HCT116 (cell line): ENCODE measurements at regions not wholly inside any gene's neighbourhood (a gene's known extent, or its start where the extent isn't known, plus 50 kb on each side); places are given as distances from the start of the nearest gene placed in this dataset.

ENCODE experiments used
- ATAC-seq: fragments of 200-7000 bp; cut with Tn5 transposase; 2 replicates; pipeline ENCODE4 v1.9.1; 2020; ENCODE audit warnings: mild to moderate bottlenecking, moderate library complexity
- BruUV-seq: library from RNA; stranded (reverse); fragments of 400-500 nt; replicated peaks from 2 replicates; lab custom pipeline; 2021; lab: Mats Ljungman, UMichigan
- CTCF ChIA-PET: fragments of 300-600 bp; sonication (Branson Sonifier 250); formaldehyde crosslinking; loops from one replicate; lab custom pipeline; 2021; ENCODE audit warnings: antibody characterized with exemption; lab: Charles Lee
- POLR2A ChIA-PET: fragments of 300-600, 350-600 bp; sonication (Branson Sonifier 250); formaldehyde crosslinking; loops from one replicate; lab custom pipeline; 2021; ENCODE audit warnings: antibody characterized with exemption; lab: Charles Lee
- RAD21 ChIA-PET, 2 experiments: fragments of 300-600 bp; sonication (Branson Sonifier 250); formaldehyde crosslinking; loops; one replicate each; lab custom pipeline; 2023; ENCODE audit warnings: low total read pairs in 2 of 2; ENCODE audit not compliant: uncharacterized antibody in 2 of 2, unreplicated experiment in 2 of 2, low non-redundant PET in 1 of 2; lab: Charles Lee
- DNase-seq: peaks from one replicate; pipeline ENCODE4 v3.0.0-alpha.2; 2010; ENCODE audit warnings: low read depth, low spot score
- H2AFZ ChIP-seq: fragments of 200-600 bp; shearing (Covaris generic), sonication (generic); 2 replicates; pipeline ENCODE4 v1.6.1; 2017; ENCODE audit warnings: low read depth, mixed run types, mixed read lengths, antibody characterized with exemption, low read length; ENCODE audit not compliant: poor library complexity, severe bottlenecking
- H3K27ac ChIP-seq: 2 replicates; pipeline ENCODE4 v1.5.1; 2012; ENCODE audit warnings: low read depth, low read length
- H3K27me3 ChIP-seq: fragments of 200-600 bp; sonication (generic); 2 replicates; pipeline ENCODE4 v1.6.1; 2016; ENCODE audit warnings: mixed run types, low read length, mixed read lengths; ENCODE audit not compliant: insufficient read depth
- H3K36me3 ChIP-seq, 2 experiments: fragments of 200-500 bp in 1 of 2; fragments of 200-600 bp in 1 of 2; sonication (Bioruptor generic) in 1 of 2; sonication (generic) in 1 of 2; 2 replicates each; pipeline versions ENCODE4 v1.5.1 to v1.6.1; 2014 to 2016; ENCODE audit warnings: low read length in 2 of 2, inconsistent platforms in 1 of 2, mixed read lengths in 1 of 2, mixed run types in 1 of 2; ENCODE audit not compliant: insufficient read depth in 2 of 2, control insufficient read depth in 1 of 2
- H3K4me1 ChIP-seq, 2 experiments: fragments of 200-600 bp in 1 of 2; sonication (generic) in 1 of 2; 2 replicates each; pipeline versions ENCODE4 v1.5.1 to v1.6.1; 2012 to 2017; ENCODE audit warnings: low read length in 2 of 2, inconsistent platforms in 1 of 2, mild to moderate bottlenecking in 1 of 2, mixed read lengths in 1 of 2, mixed run types in 1 of 2, moderate library complexity in 1 of 2; ENCODE audit not compliant: insufficient read depth in 2 of 2, control insufficient read depth in 1 of 2
- H3K4me2 ChIP-seq: fragments of 200-600 bp; sonication (generic); 2 replicates; pipeline ENCODE4 v1.6.1; 2017; ENCODE audit warnings: mixed run types, low read length, mixed read lengths
- H3K4me3 ChIP-seq, 2 experiments: fragments of 200-600 bp in 1 of 2; sonication (generic) in 1 of 2; replicated peaks in 1 of 2; 2 replicates each; pipeline ENCODE4 v1.5.1; 2011 to 2016; ENCODE audit warnings: low read length in 2 of 2, control low read depth in 1 of 2, low read depth in 1 of 2, mild to moderate bottlenecking in 1 of 2, mixed read lengths in 1 of 2, mixed run types in 1 of 2
- H3K79me2 ChIP-seq: fragments of 200-600 bp; sonication (generic); 2 replicates; pipeline ENCODE4 v1.6.1; 2017; ENCODE audit warnings: mild to moderate bottlenecking, mixed run types, low read length, moderate library complexity, mixed read lengths; ENCODE audit not compliant: insufficient read depth
- H3K9ac ChIP-seq: fragments of 200-600 bp; sonication (generic); 2 replicates; pipeline ENCODE4 v1.6.1; 2016; ENCODE audit warnings: low read length, mixed read lengths
- H3K9me2 ChIP-seq: fragments of 200-600 bp; sonication (generic), shearing (Covaris generic); 2 replicates; pipeline ENCODE4 v1.6.1; 2017; ENCODE audit warnings: mixed run types, mild to moderate bottlenecking, moderate library complexity; ENCODE audit not compliant: insufficient read depth
- H3K9me3 ChIP-seq, 2 experiments: fragments of 200-500 bp in 1 of 2; fragments of 200-600 bp in 1 of 2; sonication (Bioruptor generic) in 1 of 2; sonication (generic) in 1 of 2; 2 replicates each; pipeline ENCODE4 v1.6.1; 2014 to 2017; ENCODE audit warnings: low read length in 2 of 2, mixed read lengths in 2 of 2, inconsistent platforms in 1 of 2, low read depth in 1 of 2, mild to moderate bottlenecking in 1 of 2, mixed run types in 1 of 2, moderate library complexity in 1 of 2; ENCODE audit not compliant: control insufficient read depth in 1 of 2, insufficient read depth in 1 of 2
- H4K20me1 ChIP-seq: fragments of 200-600 bp; sonication (generic), shearing (Covaris generic); 2 replicates; pipeline ENCODE4 v1.6.1; 2017; ENCODE audit warnings: mixed run types, mild to moderate bottlenecking, moderate library complexity; ENCODE audit not compliant: insufficient read depth
- CBX3 ChIP-seq: IDR thresholded peaks from 2 replicates; pipeline ENCODE4 v1.6.1; 2012; ENCODE audit warnings: low read depth
- EZH2 ChIP-seq: fragments of 200-600 bp; sonication (generic); IDR thresholded peaks from 2 replicates; pipeline ENCODE4 v1.6.1; 2017; ENCODE audit warnings: antibody characterized with exemption, mixed run types
- POLR2A ChIP-seq: IDR thresholded peaks from 2 replicates; pipeline ENCODE4 v1.7.0; 2011; ENCODE audit warnings: borderline replicate concordance; ENCODE audit not compliant: insufficient read depth, insufficient read length; ENCODE audit errors: extremely low read depth
- SP1 ChIP-seq: IDR thresholded peaks from 2 replicates; pipeline ENCODE4 v1.6.1; 2012; ENCODE audit warnings: low read depth
- ZBTB33 ChIP-seq: IDR thresholded peaks from 2 replicates; pipeline ENCODE4 v1.6.1; 2011; ENCODE audit warnings: mild to moderate bottlenecking, low read length, moderate library complexity; ENCODE audit not compliant: insufficient replicate concordance; ENCODE audit errors: extremely low read depth
- intact Hi-C: fragments of 100-400 bp; cut with micrococcal nuclease; formaldehyde crosslinking; loops from 2 replicates; pipeline ENCODE4 v1.10.0; 2022

GRCh38 chr2:52238782-52239181 lies 1206.8 kb upstream of the NRXN1 start:
- no peaks in the 10 kb centered on the region for H4K20me1 ChIP-seq
- intact Hi-C loops, result no loop called here
- H3K9me3 ChIP-seq, result no peaks in the 10 kb centered on the region
- no peak overlapping the region for H3K4me3 ChIP-seq
- no peak overlapping the region for H2AFZ ChIP-seq
- no peak overlapping the region for H3K27ac ChIP-seq
- no peak overlapping the region for H3K9ac ChIP-seq
- DNase-seq (no peak), ATAC-seq (no peak)
- BruUV-seq, result no TSS peak
- H3K79me2 ChIP-seq, result no peaks in the 10 kb centered on the region
- RAD21 ChIA-PET, result no interaction called here
- no peaks in the 10 kb centered on the region for H3K9me2 ChIP-seq
- no peak overlapping the region for H3K4me2 ChIP-seq
- H3K36me3 ChIP-seq, result no peaks in the 10 kb centered on the region
- POLR2A ChIA-PET, result no interaction called here
- CTCF ChIA-PET, result no interaction called here
- no peaks in the 10 kb centered on the region for H3K27me3 ChIP-seq
- TF ChIP-seq SP1 (no peak), EZH2 (no peak)
- H3K4me1 ChIP-seq, result no peaks in the 10 kb centered on the region

- DNase-seq (no peak), ATAC-seq (no peak)
- POLR2A ChIA-PET, result no interaction called here
Measured at GRCh38 chr2:52222128-52222527, 1190.2 kb upstream of the NRXN1 start.

More at GRCh38 chr2:52222128-52222527, 1190.2 kb upstream of the NRXN1 start:
- no peaks in the 10 kb centered on the region for H3K27me3 ChIP-seq
- RAD21 ChIA-PET, result no interaction called here
- peak overlapping the region; percentile 56 for H2AFZ ChIP-seq
- no peak overlapping the region for H3K9ac ChIP-seq
- H3K36me3 ChIP-seq, result no peaks in the 10 kb centered on the region
- H4K20me1 ChIP-seq, result no peaks in the 10 kb centered on the region
- no peaks in the 10 kb centered on the region; a peak in 1 of 4 replicates for H3K4me1 ChIP-seq
- no TSS peak for BruUV-seq
- no peaks in the 10 kb centered on the region for H3K9me3 ChIP-seq
- H3K4me2 ChIP-seq, result no peak overlapping the region
- H3K27ac ChIP-seq, result no peak overlapping the region
- H3K4me3 ChIP-seq, result no peak overlapping the region
- CTCF ChIA-PET, result no interaction called here
- H3K9me2 ChIP-seq, result no peaks in the 10 kb centered on the region
- intact Hi-C loops, result no loop called here
- no peaks in the 10 kb centered on the region for H3K79me2 ChIP-seq
- no peak for TF ChIP-seq CBX3
- no peak for TF ChIP-seq POLR2A
- no peak for TF ChIP-seq ZBTB33
- no peak for TF ChIP-seq SP1
